ENCODE measurements at regions not wholly inside any gene's neighbourhood (a gene's known extent, or its start where the extent isn't known, plus 50 kb on each side); places are given as distances from the start of the nearest gene placed in this dataset.

GRCh38 chr12:90166671-90167070 lies 458.0 kb upstream of the ATP2B1 start:
- no peak for TF ChIP-seq CTCF (IDR thresholded peaks at IDR 0.05)
- no peak for TF ChIP-seq POLR2A (IDR thresholded peaks at IDR 0.05)
